ENCODE measurements at regions not wholly inside any gene's neighbourhood (a gene's known extent, or its start where the extent isn't known, plus 50 kb on each side); places are given as distances from the start of the nearest gene placed in this dataset.

GRCh38 chr10:4426866-4427265 lies 399.1 kb upstream of the AKR1E2 start:
- intact Hi-C loops (cut with micrococcal nuclease) (no loop called here), in situ Hi-C loops (cut with MboI) (no loop called here)
- FAIRE-seq, result no peak
- Histone ChIP-seq H3K9ac (ENCODE audit: insufficient read depth in 1 of 2, low read depth in 2 of 2, low read length in 2 of 2) (no peak overlapping the region), H3K36me3 (ENCODE audit: control insufficient read depth, insufficient read depth, low read length) (no peaks in the 10 kb centered on the region), H3K79me2 (ENCODE audit: control insufficient read depth, insufficient read depth, low read length) (no peaks in the 10 kb centered on the region), H3K27me3 (ENCODE audit: control insufficient read depth in 2 of 2, insufficient read depth in 2 of 2, low read length in 2 of 2) (no peaks in the 10 kb centered on the region), H3K9me1 (ENCODE audit: control insufficient read depth, insufficient read depth, low read length) (no peaks in the 10 kb centered on the region), H3K4me3 (no peak overlapping the region), H2AFZ (ENCODE audit: low read depth, low read length) (no peak overlapping the region), H3K9me3 (replicated peaks; ENCODE audit: control insufficient read depth, insufficient read depth, low read depth, low read length) (no peaks in the 10 kb centered on the region), H3K4me1 (replicated peaks in 1 of 2; ENCODE audit: control insufficient read depth in 2 of 2, insufficient read depth in 2 of 2, low read length in 2 of 2) (no peaks in the 10 kb centered on the region), H3K27ac (ENCODE audit: extremely low read depth, low read depth, low read length) (no peak overlapping the region), H3K4me2 (ENCODE audit: insufficient read depth, low read length) (no peak overlapping the region), H4K20me1 (replicated peaks; ENCODE audit: control insufficient read depth, insufficient read depth, low read length) (no peaks in the 10 kb centered on the region)
- ChIA-PET POLR2A (no interaction called here), CTCF (ENCODE audit: low intra/inter-chr PET ratio) (no interaction called here)
- no peak for DNase-seq (ENCODE audit: extremely low read depth in 1 of 4, low spot score in 3 of 4)
- 0% methylated on average over 1 of the region's 1 CpG for WGBS (ENCODE audit: insufficient coverage, low coverage, missing lambda C conversion rate)
- no TSS peak for BruUV-seq (replicated peaks)
- TF ChIP-seq ZMIZ1 (IDR thresholded peaks at IDR 0.05; ENCODE audit: low read depth in 2 of 2, low read length in 2 of 2), result no peak
- no peak for TF ChIP-seq CCAR2 (IDR thresholded peaks at IDR 0.05; ENCODE audit: low read depth, low read length)
- no peak for TF ChIP-seq XRCC5 (IDR thresholded peaks at IDR 0.05; ENCODE audit: low read depth, low read length)
- no peak for TF ChIP-seq HNRNPK (IDR thresholded peaks at IDR 0.05; ENCODE audit: low read depth, low read length, poor library complexity, severe bottlenecking)
- TF ChIP-seq FOXM1 (IDR thresholded peaks at IDR 0.05; ENCODE audit: low read depth), result no peak
- no peak for TF ChIP-seq FOXM1 (CRISPR knock-in tag; IDR thresholded peaks at IDR 0.05; ENCODE audit: low read depth)
- no peak for TF ChIP-seq NFIX (CRISPR knock-in tag; IDR thresholded peaks at IDR 0.05; ENCODE audit: low read depth)
- no peak for TF ChIP-seq POLR2H (tag; IDR thresholded peaks at IDR 0.05; ENCODE audit: low read depth)
- no peak for TF ChIP-seq NEUROD1 (IDR thresholded peaks at IDR 0.05; ENCODE audit: borderline replicate concordance, low read depth, low read length, partially characterized antibody)
- no peak for ATAC-seq

Data from K562 (cell line).